Psoas muscle (tissue), 7 donors: ENCODE measurements at regions not wholly inside any gene's neighbourhood (a gene's known extent, or its start where the extent isn't known, plus 50 kb on each side); places are given as distances from the start of the nearest gene placed in this dataset.

Experiments used
- ATAC-seq, 4 donors: fragments of 200-7000 bp; cut with Tn5 transposase; one replicate each; pipeline ENCODE4 v1.9.1; 2020; ENCODE audit warnings: moderate library complexity in 3 of 4, mild to moderate bottlenecking in 2 of 4
- DNase-seq, 2 donors: peaks; one replicate each; pipeline ENCODE4 v3.0.0-alpha.2; 2020
- H3K27ac ChIP-seq: fragments of 200-600 bp; one replicate; pipeline ENCODE4 v1.8.0; 2022
- H3K27me3 ChIP-seq, 3 donors: fragments of 200-600 bp in 1 of 3; one replicate each; pipeline versions ENCODE4 v1.6.1 to v1.8.0; 2013 to 2022; ENCODE audit warnings: low read length in 2 of 3, mild to moderate bottlenecking in 2 of 3, moderate library complexity in 1 of 3; ENCODE audit not compliant: insufficient read depth in 3 of 3
- H3K36me3 ChIP-seq, 2 donors: fragments of 200-600 bp in 1 of 2; one replicate each; pipeline versions ENCODE4 v1.6.1 to v1.8.0; 2013 to 2022; ENCODE audit warnings: low read depth in 1 of 2, mild to moderate bottlenecking in 1 of 2, moderate library complexity in 1 of 2; ENCODE audit not compliant: insufficient read depth in 1 of 2
- H3K4me1 ChIP-seq: fragments of 200-600 bp; one replicate; pipeline ENCODE4 v1.8.0; 2022
- H3K4me3 ChIP-seq: fragments of 200-600 bp; one replicate; pipeline ENCODE4 v1.8.0; 2022; ENCODE audit warnings: mild to moderate bottlenecking
- H3K9me3 ChIP-seq: fragments of 200-600 bp; one replicate; pipeline ENCODE4 v1.8.0; 2022
- CTCF ChIP-seq: fragments of 200-600 bp; IDR thresholded peaks from one replicate; pipeline ENCODE4 v1.8.0; 2022; ENCODE audit warnings: antibody characterized with exemption
- WGBS, 3 donors: extraction: QIAGEN DNeasy Blood & Tissue Kit; methylation state at CpG; one replicate each; pipeline versions ENCODE4 v1.1.6 to v1.1.7; 2013; 5-methylcytosine and 5-hydroxymethylcytosine counted together
- intact Hi-C, 2 donors: fragments of 100-400 bp; cut with DNase I; formaldehyde crosslinking; loops; one replicate each; pipeline versions ENCODE4 v1.11.0 to v1.14.2; 2022
- donor health status: healthy with polysubstance abuse.
- donor health status: DM: no; HTN: no; CAD: no; lungs with moderate emphysema.
- donor health status: Bipolar disorder and iron deficiency.
- donor health status: healthy.
- donor health status: DM: yes; HTN: yes; CAD: no.
- donor health status: DM: no; HTN: no; CAD: no.
- donor health status: DM: yes; HTN: yes; CAD: no.

- Histone ChIP-seq H3K36me3 (no peaks in the 10 kb centered on the region), H3K4me3 (no peak overlapping the region), H3K4me1 (no peaks in the 10 kb centered on the region), H3K27ac (no peak overlapping the region), H3K9me3 (no peaks in the 10 kb centered on the region), H3K27me3 (peaks cover 0 to 14% (median 0%) of the 10 kb centered on the region in 3 donors)
- WGBS, 3 donors, result 22 to 34% (median 25%) methylated on average over 12 of the region's 12 CpGs
- no peak for TF ChIP-seq CTCF
- ATAC-seq (no peak), DNase-seq (no peak)
- intact Hi-C loops, result no loop called here
These were observed 52.8 kb upstream of the PTER start for GRCh38 chr10:16384021-16384420.

GRCh38 chr10:16386855-16387254, 50.0 kb upstream of the PTER start:
- intact Hi-C loops, result no loop called here
- 46 to 51% (median 49%) methylated on average over 9 of the region's 9 CpGs for WGBS, 3 donors

More at GRCh38 chr10:16386855-16387254, 50.0 kb upstream of the PTER start:
- H3K4me1 ChIP-seq, result no peaks in the 10 kb centered on the region
- H3K4me3 ChIP-seq, result no peak overlapping the region
- no peaks in the 10 kb centered on the region for H3K36me3 ChIP-seq
- H3K27me3 ChIP-seq, result peaks cover 0 to 14% (median 0%) of the 10 kb centered on the region in 3 donors
- ATAC-seq, result no peak
- H3K9me3 ChIP-seq, result no peaks in the 10 kb centered on the region
- DNase-seq, result no peak
- TF ChIP-seq CTCF, result no peak
- no peak overlapping the region for H3K27ac ChIP-seq
